ENCODE measurements at regions not wholly inside any gene's neighbourhood (a gene's known extent, or its start where the extent isn't known, plus 50 kb on each side); places are given as distances from the start of the nearest gene placed in this dataset.
A peak's percentile ranks its signal among the peaks of the same experiment; 100 is the strongest.

GRCh38 chr6:44006872-44007303 lies 120.4 kb downstream of the MRPL14 start:
- Histone ChIP-seq H3K4me1 (no peaks in the 10 kb centered on the region; the same call in 1 of the 2 replicates), H3K36me3 (replicated peaks) (no peaks in the 10 kb centered on the region), H3K4me3 (no peak overlapping the region), H3K27me3 (ENCODE audit: low read depth) (no peaks in the 10 kb centered on the region), H3K9me3 (no peaks in the 10 kb centered on the region)
- in situ Hi-C loops (cut with MboI; ENCODE audit: low sequenced_read_pairs), result no loop called here
- DNase-seq (ENCODE audit: low spot score in 2 of 2), result no peak

GRCh38 chr6:44006123-44006871 lies 121.0 kb downstream of the MRPL14 start:
- Histone ChIP-seq H3K4me3 (no peak overlapping the region), H3K27me3 (ENCODE audit: low read depth) (no peaks in the 10 kb centered on the region), H3K36me3 (replicated peaks) (no peaks in the 10 kb centered on the region), H3K4me1 (no peaks in the 10 kb centered on the region; the same call in 1 of the 2 replicates), H3K9me3 (no peaks in the 10 kb centered on the region)
- no peak for DNase-seq (ENCODE audit: low spot score in 2 of 2)
- in situ Hi-C loops (cut with MboI; ENCODE audit: low sequenced_read_pairs), result no loop called here

DNA sequence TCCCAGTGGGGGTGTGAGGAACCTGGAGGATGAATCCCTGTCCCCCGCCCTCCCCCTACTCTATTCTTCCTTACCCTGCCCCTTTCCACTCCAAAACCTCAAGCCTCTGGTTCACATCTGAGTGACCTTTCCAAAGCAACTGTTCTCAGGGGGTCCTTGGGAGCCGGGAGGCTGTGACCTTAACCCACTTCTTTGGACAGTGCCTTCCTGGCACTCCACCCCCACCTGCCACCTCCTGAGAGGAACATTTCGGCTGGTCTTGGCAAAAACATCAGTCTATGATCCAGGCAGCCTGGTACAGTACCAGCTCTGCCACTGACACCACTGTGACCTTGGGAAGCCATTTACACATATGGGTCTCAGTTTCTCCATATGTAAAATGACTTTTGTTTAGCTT lies 121.7 kb downstream of the MRPL14 start:
- Histone ChIP-seq H3K36me3 (replicated peaks) (no peaks in the 10 kb centered on the region), H3K9me3 (no peaks in the 10 kb centered on the region), H3K4me3 (no peak overlapping the region), H3K27me3 (ENCODE audit: low read depth) (no peaks in the 10 kb centered on the region), H3K4me1 (no peaks in the 10 kb centered on the region; the same call in 1 of the 2 replicates)
- in situ Hi-C loops (cut with MboI; ENCODE audit: low sequenced_read_pairs), result no loop called here
- no peak for DNase-seq (ENCODE audit: low spot score in 2 of 2)

DNA sequence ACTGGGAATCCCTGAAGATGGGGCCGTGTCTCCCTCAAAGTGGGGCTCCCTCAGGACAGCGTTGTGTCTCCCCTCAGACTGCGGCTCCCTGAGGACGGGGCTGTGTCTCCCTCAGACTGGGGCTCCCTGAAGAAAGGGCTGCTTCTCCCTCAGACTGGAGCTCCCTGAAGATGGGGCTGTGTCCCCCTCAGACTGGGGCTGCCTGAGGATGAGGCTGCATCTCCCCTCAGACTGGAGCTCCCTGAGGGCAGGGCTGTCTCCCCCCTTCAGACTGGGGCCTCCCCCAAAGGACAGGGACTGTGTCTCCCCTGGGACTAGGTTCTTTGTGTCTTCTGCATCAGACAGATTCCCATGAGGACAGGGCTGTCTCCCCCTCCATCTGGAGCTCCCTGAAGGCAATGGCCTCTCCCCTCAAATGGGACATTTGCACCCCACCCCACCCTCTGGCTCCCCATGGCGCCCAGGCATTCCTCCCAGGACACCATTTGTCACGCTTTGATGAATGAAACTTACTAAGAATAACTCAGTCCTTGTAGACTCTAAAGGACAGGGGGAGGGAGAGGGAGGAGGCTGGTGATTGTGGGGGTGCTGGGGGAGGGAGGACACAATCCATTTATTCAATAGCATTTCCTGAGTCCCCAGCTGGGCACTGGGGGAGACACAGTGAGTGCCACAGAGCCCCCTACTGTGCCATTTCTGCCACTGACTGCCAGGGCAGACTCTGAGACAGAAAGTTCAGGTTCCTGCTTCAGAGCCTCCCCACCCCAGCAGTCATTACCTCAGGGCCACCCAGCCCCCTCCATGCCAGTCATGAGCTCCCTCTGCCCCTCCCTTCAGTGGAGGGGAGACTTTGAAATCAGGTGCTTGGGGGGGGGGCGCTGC lies 122.4 kb downstream of the MRPL14 start:
- in situ Hi-C loops (cut with MboI; ENCODE audit: low sequenced_read_pairs), result no loop called here
- Histone ChIP-seq H3K4me1 (no peaks in the 10 kb centered on the region; the same call in 1 of the 2 replicates), H3K4me3 (no peak overlapping the region), H3K9me3 (no peaks in the 10 kb centered on the region), H3K27me3 (ENCODE audit: low read depth) (no peaks in the 10 kb centered on the region), H3K36me3 (replicated peaks) (no peaks in the 10 kb centered on the region)
- no peak for DNase-seq (ENCODE audit: low spot score in 2 of 2)

- Histone ChIP-seq H3K36me3 (replicated peaks) (no peaks in the 10 kb centered on the region), H3K4me1 (no peaks in the 10 kb centered on the region; the same call in 1 of the 2 replicates), H3K9me3 (no peaks in the 10 kb centered on the region), H3K4me3 (no peak overlapping the region), H3K27me3 (ENCODE audit: low read depth) (no peaks in the 10 kb centered on the region)
- in situ Hi-C loops (cut with MboI; ENCODE audit: low sequenced_read_pairs), result no loop called here
- no peak for DNase-seq (ENCODE audit: low spot score in 2 of 2)
Observed at GRCh38 chr6:44004136-44004535, 123.1 kb downstream of the MRPL14 start.

DNA sequence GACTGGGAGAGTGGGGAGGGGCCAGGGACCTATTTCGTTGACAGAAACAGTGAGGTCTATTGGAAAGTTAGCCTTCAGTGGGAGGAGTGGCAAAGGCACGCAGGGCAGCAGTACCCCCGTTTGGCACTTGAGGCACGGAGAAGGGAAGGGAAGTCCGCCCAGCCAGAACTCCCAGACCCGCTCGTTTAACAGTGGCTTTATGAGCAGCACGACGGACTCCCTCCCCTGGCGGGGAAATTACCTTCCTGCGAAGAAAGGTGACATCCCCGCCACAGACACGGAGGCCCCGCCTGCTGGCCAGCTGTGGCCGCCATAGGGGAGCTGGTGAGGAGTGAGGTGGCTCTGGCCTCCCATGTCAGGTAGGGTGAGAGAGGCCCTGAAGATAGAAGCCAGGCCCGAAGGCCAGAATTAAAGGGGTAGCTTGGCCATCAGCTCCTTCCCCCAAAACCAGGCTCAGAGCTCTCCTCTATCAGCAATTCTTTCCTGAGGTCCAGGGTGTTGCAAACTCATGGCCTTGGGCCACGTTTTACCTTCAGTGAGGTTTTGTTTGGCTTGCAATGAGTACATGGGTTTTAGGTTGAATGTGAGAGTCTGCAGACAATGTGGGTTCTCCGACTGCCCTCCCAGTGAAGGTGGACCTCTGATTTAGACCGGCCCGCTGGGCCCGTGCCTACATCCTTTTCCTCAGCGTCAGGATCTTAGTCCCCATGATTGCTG lies 123.7 kb downstream of the MRPL14 start:
- no peak overlapping the region for H3K4me3 ChIP-seq
- no peaks in the 10 kb centered on the region for H3K36me3 ChIP-seq (replicated peaks)
- no peaks in the 10 kb centered on the region; the same call in 1 of the 2 replicates for H3K4me1 ChIP-seq
- in situ Hi-C loops (cut with MboI; ENCODE audit: low sequenced_read_pairs), result no loop called here
- no peaks in the 10 kb centered on the region for H3K9me3 ChIP-seq
- no peak for DNase-seq (ENCODE audit: low spot score in 2 of 2)
- no peaks in the 10 kb centered on the region for H3K27me3 ChIP-seq (ENCODE audit: low read depth)

DNA sequence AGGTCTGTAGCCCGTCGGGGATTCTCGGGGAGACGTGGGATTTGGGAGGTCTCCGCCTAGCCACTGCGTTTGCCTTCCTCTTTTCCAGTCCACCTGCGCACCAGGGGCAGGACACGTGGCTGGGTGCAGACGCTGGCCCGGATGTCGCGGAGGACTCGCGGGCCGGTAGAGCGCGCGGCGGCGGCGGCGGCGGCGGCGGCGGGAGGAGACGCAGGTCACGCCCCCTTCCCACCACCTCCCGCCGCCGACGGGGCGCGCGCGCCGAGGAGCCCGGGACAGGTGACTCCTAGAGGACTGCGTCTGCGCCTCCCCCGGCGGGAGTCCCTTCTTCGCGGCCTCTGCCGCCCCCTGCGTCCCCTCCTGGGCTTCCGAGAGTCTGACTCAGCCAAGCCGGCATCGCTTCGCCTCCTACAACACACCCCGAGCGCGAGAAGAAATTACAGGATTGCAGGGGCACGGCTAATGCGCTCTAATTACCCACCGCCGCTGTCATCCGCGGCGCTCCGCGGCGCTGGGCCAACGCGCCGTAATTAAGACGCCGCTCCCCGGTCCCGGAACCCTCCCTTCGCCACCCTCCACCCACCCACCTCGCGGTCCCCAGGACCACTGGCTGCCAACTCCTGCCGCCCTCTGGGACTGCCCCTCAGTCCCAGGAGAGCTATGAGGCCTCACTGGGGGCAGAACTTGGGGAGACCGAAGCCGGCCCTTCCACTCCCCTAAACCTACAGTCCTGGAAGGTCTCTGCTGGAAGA lies 124.5 kb downstream of the MRPL14 start:
- peak overlapping the region; percentile 15; the same call in 1 of the 2 replicates for H3K4me3 ChIP-seq
- in situ Hi-C loops (cut with MboI; ENCODE audit: low sequenced_read_pairs), result no loop called here
- no peaks in the 10 kb centered on the region for H3K36me3 ChIP-seq (replicated peaks)
- H3K9me3 ChIP-seq, result no peaks in the 10 kb centered on the region
- no peaks in the 10 kb centered on the region; the same call in 1 of the 2 replicates for H3K4me1 ChIP-seq
- H3K27me3 ChIP-seq (ENCODE audit: low read depth), result no peaks in the 10 kb centered on the region
- peak; percentile 14 to 71 for DNase-seq (ENCODE audit: low spot score in 2 of 2)

- H3K4me1 ChIP-seq, result no peaks in the 10 kb centered on the region; the same call in 1 of the 2 replicates
- H3K9me3 ChIP-seq, result no peaks in the 10 kb centered on the region
- in situ Hi-C loops (cut with MboI; ENCODE audit: low sequenced_read_pairs), result no loop called here
- H3K4me3 ChIP-seq, result no peak overlapping the region
- no peaks in the 10 kb centered on the region for H3K36me3 ChIP-seq (replicated peaks)
- no peak for DNase-seq (ENCODE audit: low spot score in 2 of 2)
- no peaks in the 10 kb centered on the region for H3K27me3 ChIP-seq (ENCODE audit: low read depth)
Observed at GRCh38 chr6:44002067-44002592, 125.1 kb downstream of the MRPL14 start.

- Histone ChIP-seq H3K27me3 (ENCODE audit: low read depth) (no peaks in the 10 kb centered on the region), H3K4me3 (no peak overlapping the region), H3K9me3 (no peaks in the 10 kb centered on the region), H3K36me3 (replicated peaks) (no peaks in the 10 kb centered on the region), H3K4me1 (no peaks in the 10 kb centered on the region; the same call in 1 of the 2 replicates)
- DNase-seq (ENCODE audit: low spot score in 2 of 2), result peak in 1 of 2 experiments; percentile 48
- in situ Hi-C loops (cut with MboI; ENCODE audit: low sequenced_read_pairs), result no loop called here
Observed at GRCh38 chr6:44001318-44002066, 125.8 kb downstream of the MRPL14 start.

DNA sequence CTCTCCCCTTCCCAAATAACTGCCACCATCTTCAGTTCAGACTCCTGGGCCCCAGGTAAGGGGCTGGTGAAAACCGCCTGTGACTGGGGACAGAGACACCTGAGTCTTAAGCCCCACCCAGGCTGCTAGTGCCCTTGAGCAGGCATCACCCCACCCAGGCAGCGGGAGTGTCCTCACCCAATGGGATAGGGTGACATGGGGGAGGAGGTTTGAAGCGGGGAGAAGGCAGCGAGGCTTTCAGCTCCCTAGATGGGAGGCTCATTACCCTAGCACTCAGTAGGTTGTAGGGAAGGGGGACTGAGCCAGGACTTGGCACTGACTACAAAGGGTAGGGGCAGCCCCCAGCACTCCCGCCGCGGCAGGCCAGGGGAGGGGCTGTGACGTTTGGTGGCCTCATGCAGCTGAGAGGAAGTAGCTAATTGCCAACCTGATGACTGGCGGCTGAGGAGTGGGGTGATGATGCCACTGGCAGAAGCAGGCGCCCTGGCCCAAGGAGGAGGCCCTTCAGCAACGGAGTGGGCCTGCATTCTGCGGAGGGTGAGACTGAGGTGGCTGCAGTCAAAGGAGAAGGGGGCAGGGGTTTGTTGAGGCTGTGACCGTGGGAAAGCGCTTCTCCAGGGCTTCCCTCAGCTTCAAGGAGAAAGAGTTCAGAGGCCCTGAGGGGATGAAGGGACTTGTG lies 126.9 kb downstream of the MRPL14 start:
- Histone ChIP-seq H3K27me3 (ENCODE audit: low read depth) (no peaks in the 10 kb centered on the region), H3K36me3 (replicated peaks) (no peaks in the 10 kb centered on the region), H3K4me3 (no peak overlapping the region), H3K4me1 (no peaks in the 10 kb centered on the region; the same call in 1 of the 2 replicates), H3K9me3 (no peaks in the 10 kb centered on the region)
- in situ Hi-C loops (cut with MboI; ENCODE audit: low sequenced_read_pairs), result no loop called here
- no peak for DNase-seq (ENCODE audit: low spot score in 2 of 2)

DNA sequence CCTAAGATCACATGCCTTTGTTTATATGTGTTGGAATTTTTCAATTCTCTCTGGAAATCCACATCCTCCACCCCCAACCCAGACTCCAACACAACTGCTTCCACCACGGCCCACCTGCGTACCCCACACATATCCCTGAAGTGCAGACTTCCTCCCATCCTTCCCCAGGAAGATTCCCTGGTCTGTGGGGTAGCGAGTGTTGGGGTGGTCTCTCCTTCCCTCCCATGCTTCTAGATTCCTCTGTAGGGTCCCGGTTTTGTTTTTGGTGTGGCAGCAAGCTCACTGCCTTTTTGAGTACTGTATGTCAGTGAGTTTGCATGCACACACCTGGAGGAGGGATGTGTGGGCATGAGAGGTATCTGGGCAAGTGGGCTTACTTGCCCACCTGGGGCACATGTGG lies 127.6 kb downstream of the MRPL14 start:
- in situ Hi-C loops (cut with MboI; ENCODE audit: low sequenced_read_pairs), result no loop called here
- H3K4me3 ChIP-seq, result no peak overlapping the region

More for the DNA sequence above, 127.6 kb downstream of the MRPL14 start:
- Histone ChIP-seq H3K4me1 (no peaks in the 10 kb centered on the region; the same call in 1 of the 2 replicates), H3K27me3 (ENCODE audit: low read depth) (no peaks in the 10 kb centered on the region), H3K36me3 (replicated peaks) (no peaks in the 10 kb centered on the region), H3K9me3 (no peaks in the 10 kb centered on the region)
- no peak for DNase-seq (ENCODE audit: low spot score in 2 of 2)

All from HAP-1 (cell line).